SK-N-SH (cell line): ENCODE measurements at regions not wholly inside any gene's neighbourhood (a gene's known extent, or its start where the extent isn't known, plus 50 kb on each side); places are given as distances from the start of the nearest gene placed in this dataset.

Experiments used
- CTCF ChIA-PET: fragments of 300-600, 350-600 bp; formaldehyde crosslinking; extraction: SDS; loops from one replicate; lab custom pipeline; 2021; lab: Yijun Ruan, JAX
- POLR2A ChIA-PET: fragments of 350-600 bp; sonication (Branson Sonifier 250); formaldehyde crosslinking; extraction: SDS; loops from one replicate; lab custom pipeline; 2020; ENCODE audit warnings: antibody characterized with exemption, inconsistent platforms; lab: Yijun Ruan, JAX
- DNase-seq: peaks from one replicate; pipeline ENCODE4 v3.0.0; 2012
- H2AFZ ChIP-seq: fragments of 200-600 bp; sonication (generic); 2 replicates; pipeline ENCODE4 v1.8.1; 2016; ENCODE audit warnings: antibody characterized with exemption, mild to moderate bottlenecking, low read depth
- H3F3A ChIP-seq: fragments of 200-600 bp; sonication (generic); replicated peaks from 2 replicates; pipeline ENCODE3; 2016; ENCODE audit warnings: antibody characterized with exemption, mild to moderate bottlenecking; ENCODE audit not compliant: insufficient read depth
- H3K27ac ChIP-seq, 2 experiments: fragments of 200-500 bp in 1 of 2; fragments of 200-600 bp in 1 of 2; sonication (Bioruptor generic) in 1 of 2; sonication (generic), shearing (Covaris generic) in 1 of 2; 2 replicates each; pipeline versions ENCODE4 v1.5.1 to v1.6.1; 2014 to 2016; ENCODE audit warnings: low read depth in 2 of 2, inconsistent platforms in 1 of 2, low read length in 1 of 2, mild to moderate bottlenecking in 1 of 2, mixed read lengths in 1 of 2
- H3K27me3 ChIP-seq: fragments of 200-600 bp; sonication (generic), shearing (Covaris generic); 2 replicates; pipeline ENCODE4 v1.6.1; 2016; ENCODE audit warnings: mixed run types; ENCODE audit not compliant: insufficient read depth
- H3K36me3 ChIP-seq, 2 experiments: fragments of 200-500 bp in 1 of 2; fragments of 200-600 bp in 1 of 2; sonication (Bioruptor generic) in 1 of 2; sonication (generic) in 1 of 2; replicated peaks in 1 of 2; 2 replicates each; pipeline versions ENCODE3 to v1.5.1; 2014 to 2016; ENCODE audit warnings: low read length in 1 of 2, mild to moderate bottlenecking in 1 of 2; ENCODE audit not compliant: insufficient read depth in 2 of 2, control insufficient read depth in 1 of 2
- H3K4me1 ChIP-seq, 2 experiments: fragments of 200-500 bp in 1 of 2; fragments of 200-600 bp in 1 of 2; sonication (Bioruptor generic) in 1 of 2; sonication (generic), shearing (Covaris generic) in 1 of 2; 2 replicates each; pipeline versions ENCODE4 v1.5.1 to v1.6.1; 2014 to 2016; ENCODE audit warnings: low read depth in 1 of 2, low read length in 1 of 2, mixed run types in 1 of 2; ENCODE audit not compliant: insufficient read depth in 2 of 2, control insufficient read depth in 1 of 2
- H3K4me2 ChIP-seq: fragments of 200-600 bp; sonication (generic), shearing (Covaris generic); 2 replicates; pipeline ENCODE4 v1.6.1; 2017; ENCODE audit warnings: mixed run types
- H3K4me3 ChIP-seq, 2 experiments: fragments of 200-500 bp in 1 of 2; fragments of 200-600 bp in 1 of 2; sonication (Bioruptor generic) in 1 of 2; sonication (generic), shearing (Covaris generic) in 1 of 2; 2 replicates each; pipeline versions ENCODE4 v1.5.1 to v1.8.1; 2014 to 2016; ENCODE audit warnings: low read depth in 2 of 2, inconsistent platforms in 1 of 2, low read length in 1 of 2, mild to moderate bottlenecking in 1 of 2, mixed read lengths in 1 of 2, moderate library complexity in 1 of 2
- H3K79me2 ChIP-seq: fragments of 200-600 bp; sonication (generic); 2 replicates; pipeline ENCODE4 v1.8.1; 2017; ENCODE audit warnings: mild to moderate bottlenecking; ENCODE audit not compliant: insufficient read depth
- H3K9ac ChIP-seq: fragments of 200-600 bp; sonication (generic); 2 replicates; pipeline ENCODE4 v1.6.1; 2017; ENCODE audit warnings: mixed run types
- H3K9me2 ChIP-seq: fragments of 200-600 bp; sonication (generic); 2 replicates; pipeline ENCODE4 v1.6.1; 2017; ENCODE audit warnings: mixed run types
- H3K9me3 ChIP-seq: fragments of 200-600 bp; sonication (generic); 2 replicates; pipeline ENCODE4 v1.6.1; 2017; ENCODE audit warnings: mixed run types, mild to moderate bottlenecking, moderate library complexity
- H4K20me1 ChIP-seq: fragments of 200-600 bp; sonication (generic); 2 replicates; pipeline ENCODE4 v1.6.1; 2017; ENCODE audit warnings: mild to moderate bottlenecking, mixed run types; ENCODE audit not compliant: insufficient read depth
- CHD2 ChIP-seq: fragments of 150-350 bp; IDR thresholded peaks from 2 replicates; pipeline ENCODE4 v1.6.1; 2018; ENCODE audit warnings: low read length; ENCODE audit not compliant: partially characterized antibody
- CTCF ChIP-seq: fragments of 200-600 bp; sonication (generic); IDR thresholded peaks from 2 replicates; pipeline ENCODE4 v1.6.1; 2017; ENCODE audit warnings: antibody characterized with exemption, mild to moderate bottlenecking, moderate library complexity
- FOXM1 ChIP-seq: IDR thresholded peaks from 2 replicates; pipeline ENCODE4 v1.4.0; 2012; ENCODE audit warnings: low read depth, mild to moderate bottlenecking
- GABPA ChIP-seq: IDR thresholded peaks from 2 replicates; pipeline ENCODE4 v1.4.0; 2012; ENCODE audit warnings: low read depth, mild to moderate bottlenecking
- GATA2 ChIP-seq: sonication (generic); formaldehyde crosslinking; IDR thresholded peaks from 2 replicates; pipeline ENCODE4 v1.5.0; 2020; ENCODE audit warnings: mild to moderate bottlenecking, missing genetic modification reagents
- JUND ChIP-seq: IDR thresholded peaks from 2 replicates; pipeline ENCODE4 v1.4.0; 2012
- MXI1 ChIP-seq: IDR thresholded peaks from 2 replicates; pipeline ENCODE4 v1.6.1; 2012; ENCODE audit warnings: mild to moderate bottlenecking, low read depth, low read length, improper control_type of control experiment
- NRF1 ChIP-seq: IDR thresholded peaks from 2 replicates; pipeline ENCODE4 v1.6.1; 2012; ENCODE audit warnings: low read depth, mild to moderate bottlenecking, low read length
- RAD21 ChIP-seq: IDR thresholded peaks from 2 replicates; pipeline ENCODE4 v1.6.1; 2012; ENCODE audit warnings: mild to moderate bottlenecking, low read length
- SIN3A ChIP-seq: IDR thresholded peaks from 2 replicates; pipeline ENCODE4 v1.6.1; 2012; ENCODE audit warnings: low read depth, mild to moderate bottlenecking, low read length, moderate library complexity, borderline replicate concordance
- SMC3 ChIP-seq: IDR thresholded peaks from 2 replicates; pipeline ENCODE4 v1.6.1; 2012; ENCODE audit warnings: low read depth, low read length, improper control_type of control experiment
- TAF1 ChIP-seq: IDR thresholded peaks from 2 replicates; pipeline ENCODE4 v1.6.1; 2012; ENCODE audit warnings: low read depth, mild to moderate bottlenecking, low read length, moderate library complexity, borderline replicate concordance
- TCF12 ChIP-seq: IDR thresholded peaks from 2 replicates; pipeline ENCODE4 v1.4.0; 2012
- TEAD4 ChIP-seq: IDR thresholded peaks from 2 replicates; pipeline ENCODE4 v1.4.0; 2012; ENCODE audit warnings: mild to moderate bottlenecking, borderline replicate concordance; ENCODE audit not compliant: insufficient read depth
- ZBTB33 ChIP-seq: IDR thresholded peaks from 2 replicates; pipeline ENCODE4 v1.4.0; 2012; ENCODE audit warnings: low read depth, borderline replicate concordance
- WGBS: methylation state at CpG from one replicate; pipeline ENCODE4 v1.1.6; 2017; ENCODE audit warnings: low lambda C conversion rate; 5-methylcytosine and 5-hydroxymethylcytosine counted together
- TF ChIP-seq, protein P1 (sequence below): fragments of 150-350 bp; IDR thresholded peaks from 2 replicates; pipeline ENCODE4 v1.6.1; 2017; ENCODE audit warnings: antibody characterized with exemption, low read length, low read depth, borderline replicate concordance
- TF ChIP-seq, protein P2 (sequence below): IDR thresholded peaks from 2 replicates; pipeline ENCODE4 v1.4.0; 2012; ENCODE audit warnings: low read depth, borderline replicate concordance

GRCh38 chr13:33340631-33341030 is 55.1 kb upstream of the STARD13 start:
- no peak overlapping the region for H3K27ac ChIP-seq
- no peaks in the 10 kb centered on the region for H3K9me2 ChIP-seq
- ChIA-PET POLR2A (no interaction called here), CTCF (no interaction called here)
- no peaks in the 10 kb centered on the region for H3K9me3 ChIP-seq
- peaks cover 5% of the 10 kb centered on the region; the same call in 1 of the 2 replicates for H3K79me2 ChIP-seq
- H3K4me1 ChIP-seq = no peaks in the 10 kb centered on the region
- H3K4me2 ChIP-seq = no peak overlapping the region
- H3K4me3 ChIP-seq = no peak overlapping the region
- H3K36me3 ChIP-seq = no peaks in the 10 kb centered on the region
- no peaks in the 10 kb centered on the region for H3F3A ChIP-seq
- no peak overlapping the region for H2AFZ ChIP-seq
- TF ChIP-seq TCF12 (no peak), SMC3 (no peak), RAD21 (no peak), FOXM1 (no peak), CHD2 (no peak), CTCF (no peak), NRF1 (no peak), GATA2 (CRISPR knock-in tag) (no peak), ZBTB33 (no peak), GABPA (no peak), SIN3A (no peak)
- TF ChIP-seq, protein P1, sequence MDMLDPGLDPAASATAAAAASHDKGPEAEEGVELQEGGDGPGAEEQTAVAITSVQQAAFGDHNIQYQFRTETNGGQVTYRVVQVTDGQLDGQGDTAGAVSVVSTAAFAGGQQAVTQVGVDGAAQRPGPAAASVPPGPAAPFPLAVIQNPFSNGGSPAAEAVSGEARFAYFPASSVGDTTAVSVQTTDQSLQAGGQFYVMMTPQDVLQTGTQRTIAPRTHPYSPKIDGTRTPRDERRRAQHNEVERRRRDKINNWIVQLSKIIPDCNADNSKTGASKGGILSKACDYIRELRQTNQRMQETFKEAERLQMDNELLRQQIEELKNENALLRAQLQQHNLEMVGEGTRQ = no peak
- WGBS = 93% methylated on average over 1 of the region's 1 CpG
- no peak overlapping the region for H3K9ac ChIP-seq
- no peaks in the 10 kb centered on the region for H3K27me3 ChIP-seq
- H4K20me1 ChIP-seq = no peaks in the 10 kb centered on the region
- no peak for DNase-seq

GRCh38 chr13:33341861-33342452 is 56.4 kb upstream of the STARD13 start:
- no peaks in the 10 kb centered on the region for H4K20me1 ChIP-seq
- no peak for DNase-seq
- no peaks in the 10 kb centered on the region for H3K4me1 ChIP-seq
- POLR2A ChIA-PET = no interaction called here
- no peak overlapping the region for H3K4me3 ChIP-seq
- H3K9me3 ChIP-seq = no peaks in the 10 kb centered on the region
- H3K27ac ChIP-seq = no peak overlapping the region
- no peak overlapping the region for H3K9ac ChIP-seq
- no peak overlapping the region for H3K4me2 ChIP-seq
- H3K36me3 ChIP-seq = no peaks in the 10 kb centered on the region
- H2AFZ ChIP-seq = no peak overlapping the region
- H3K79me2 ChIP-seq = peaks cover 5% of the 10 kb centered on the region; the same call in 1 of the 2 replicates
- H3K9me2 ChIP-seq = no peaks in the 10 kb centered on the region
- no peaks in the 10 kb centered on the region for H3F3A ChIP-seq
- CTCF ChIA-PET = no interaction called here
- TF ChIP-seq FOXM1 (no peak), RAD21 (no peak), JUND (no peak), TAF1 (no peak), TCF12 (no peak), TEAD4 (no peak), MXI1 (no peak)
- TF ChIP-seq, protein P2, sequence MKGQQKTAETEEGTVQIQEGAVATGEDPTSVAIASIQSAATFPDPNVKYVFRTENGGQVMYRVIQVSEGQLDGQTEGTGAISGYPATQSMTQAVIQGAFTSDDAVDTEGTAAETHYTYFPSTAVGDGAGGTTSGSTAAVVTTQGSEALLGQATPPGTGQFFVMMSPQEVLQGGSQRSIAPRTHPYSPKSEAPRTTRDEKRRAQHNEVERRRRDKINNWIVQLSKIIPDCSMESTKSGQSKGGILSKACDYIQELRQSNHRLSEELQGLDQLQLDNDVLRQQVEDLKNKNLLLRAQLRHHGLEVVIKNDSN = no peak
- no peaks in the 10 kb centered on the region for H3K27me3 ChIP-seq
- 85% methylated on average over 5 of the region's 5 CpGs for WGBS
